HEK293 (cell line): ENCODE measurements at regions not wholly inside any gene's neighbourhood (a gene's known extent, or its start where the extent isn't known, plus 50 kb on each side); places are given as distances from the start of the nearest gene placed in this dataset.

Experiments
- GLI4 ChIP-seq: fragments of 450-650 bp; formaldehyde crosslinking; IDR thresholded peaks from 2 replicates; pipeline ENCODE4 v1.5.1; 2016; ENCODE audit warnings: missing biosample characterization, missing genetic modification characterization
- KLF16 ChIP-seq: fragments of 450-650 bp; formaldehyde crosslinking; IDR thresholded peaks from 2 replicates; pipeline ENCODE4 v1.5.1; 2017; ENCODE audit warnings: missing biosample characterization, missing genetic modification characterization
- SCRT1 ChIP-seq: fragments of 450-650 bp; formaldehyde crosslinking; IDR thresholded peaks from 2 replicates; pipeline ENCODE4 v1.5.1; 2016; ENCODE audit warnings: missing biosample characterization, missing genetic modification characterization, borderline replicate concordance
- ZBTB8A ChIP-seq: fragments of 450-650 bp; formaldehyde crosslinking; IDR thresholded peaks from 2 replicates; pipeline ENCODE4 v1.5.1; 2016; ENCODE audit warnings: missing biosample characterization, missing genetic modification characterization
- ZNF423 ChIP-seq: fragments of 450-650 bp; formaldehyde crosslinking; IDR thresholded peaks from 2 replicates; pipeline ENCODE4 v1.5.1; 2016; ENCODE audit warnings: missing biosample characterization, missing genetic modification characterization
- ZNF521 ChIP-seq: fragments of 450-650 bp; formaldehyde crosslinking; IDR thresholded peaks from 2 replicates; pipeline ENCODE4 v1.5.1; 2017; ENCODE audit warnings: missing biosample characterization, mild to moderate bottlenecking, missing genetic modification characterization
- ZNF571 ChIP-seq: fragments of 450-650 bp; formaldehyde crosslinking; IDR thresholded peaks from 2 replicates; pipeline ENCODE4 v1.5.0; 2017; ENCODE audit warnings: missing biosample characterization, missing genetic modification characterization
- ZNF785 ChIP-seq: fragments of 450-650 bp; formaldehyde crosslinking; IDR thresholded peaks from 2 replicates; pipeline ENCODE4 v1.5.1; 2016; ENCODE audit warnings: missing biosample characterization, missing genetic modification characterization
- ZSCAN16 ChIP-seq: fragments of 450-650 bp; formaldehyde crosslinking; IDR thresholded peaks from 2 replicates; pipeline ENCODE4 v1.5.1; 2016; ENCODE audit warnings: missing biosample characterization, missing genetic modification characterization
- TF ChIP-seq, protein P1 (sequence below): fragments of 450-650 bp; formaldehyde crosslinking; IDR thresholded peaks from 2 replicates; pipeline ENCODE4 v1.5.1; 2016; ENCODE audit warnings: missing biosample characterization, missing genetic modification characterization
- TF ChIP-seq, protein P2 (sequence below): fragments of 450-650 bp; formaldehyde crosslinking; IDR thresholded peaks from 2 replicates; pipeline ENCODE4 v1.5.1; 2016; ENCODE audit warnings: missing biosample characterization, missing genetic modification characterization
- TF ChIP-seq, protein P3 (sequence below): fragments of 450-650 bp; formaldehyde crosslinking; IDR thresholded peaks from 2 replicates; pipeline ENCODE4 v1.5.1; 2016; ENCODE audit warnings: missing biosample characterization, missing genetic modification characterization

DNA sequence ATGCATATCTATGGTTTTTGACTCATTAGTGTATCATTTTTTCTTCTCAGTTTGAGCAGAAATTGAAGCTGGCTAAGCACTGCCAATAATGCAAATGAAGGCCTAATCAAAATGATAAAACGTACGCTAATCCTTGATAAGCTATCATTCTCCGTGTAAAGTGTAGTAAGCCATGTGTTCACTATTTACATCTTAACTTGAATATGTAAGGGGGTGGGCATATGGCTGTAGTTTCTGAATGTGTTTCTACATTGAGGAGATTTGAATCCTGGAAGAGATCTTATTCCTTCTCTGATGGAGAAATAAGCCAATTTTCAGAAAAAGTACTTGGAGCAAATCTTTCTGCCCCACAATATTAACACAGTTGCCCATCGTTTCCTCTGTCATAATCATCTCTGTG, 351.8 kb upstream of the ANO3 start:
- TF ChIP-seq SCRT1 (tag by site-specific recombination) (no peak), ZNF521 (tag by site-specific recombination) (no peak), ZBTB8A (tag by site-specific recombination) (no peak), GLI4 (tag by site-specific recombination) (no peak), ZNF785 (tag by site-specific recombination) (no peak), ZSCAN16 (tag by site-specific recombination) (no peak), ZNF423 (no peak), ZNF571 (tag by site-specific recombination) (no peak), KLF16 (tag by site-specific recombination) (no peak)
- TF ChIP-seq, protein P1, sequence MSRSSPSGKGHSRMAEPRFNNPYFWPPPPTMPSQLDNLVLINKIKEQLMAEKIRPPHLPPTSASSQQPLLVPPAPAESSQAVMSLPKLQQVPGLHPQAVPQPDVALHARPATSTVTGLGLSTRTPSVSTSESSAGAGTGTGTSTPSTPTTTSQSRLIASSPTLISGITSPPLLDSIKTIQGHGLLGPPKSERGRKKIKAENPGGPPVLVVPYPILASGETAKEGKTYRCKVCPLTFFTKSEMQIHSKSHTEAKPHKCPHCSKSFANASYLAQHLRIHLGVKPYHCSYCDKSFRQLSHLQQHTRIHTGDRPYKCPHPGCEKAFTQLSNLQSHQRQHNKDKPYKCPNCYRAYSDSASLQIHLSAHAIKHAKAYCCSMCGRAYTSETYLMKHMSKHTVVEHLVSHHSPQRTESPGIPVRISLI (tag by site-specific recombination), result no peak
- TF ChIP-seq, protein P2, sequence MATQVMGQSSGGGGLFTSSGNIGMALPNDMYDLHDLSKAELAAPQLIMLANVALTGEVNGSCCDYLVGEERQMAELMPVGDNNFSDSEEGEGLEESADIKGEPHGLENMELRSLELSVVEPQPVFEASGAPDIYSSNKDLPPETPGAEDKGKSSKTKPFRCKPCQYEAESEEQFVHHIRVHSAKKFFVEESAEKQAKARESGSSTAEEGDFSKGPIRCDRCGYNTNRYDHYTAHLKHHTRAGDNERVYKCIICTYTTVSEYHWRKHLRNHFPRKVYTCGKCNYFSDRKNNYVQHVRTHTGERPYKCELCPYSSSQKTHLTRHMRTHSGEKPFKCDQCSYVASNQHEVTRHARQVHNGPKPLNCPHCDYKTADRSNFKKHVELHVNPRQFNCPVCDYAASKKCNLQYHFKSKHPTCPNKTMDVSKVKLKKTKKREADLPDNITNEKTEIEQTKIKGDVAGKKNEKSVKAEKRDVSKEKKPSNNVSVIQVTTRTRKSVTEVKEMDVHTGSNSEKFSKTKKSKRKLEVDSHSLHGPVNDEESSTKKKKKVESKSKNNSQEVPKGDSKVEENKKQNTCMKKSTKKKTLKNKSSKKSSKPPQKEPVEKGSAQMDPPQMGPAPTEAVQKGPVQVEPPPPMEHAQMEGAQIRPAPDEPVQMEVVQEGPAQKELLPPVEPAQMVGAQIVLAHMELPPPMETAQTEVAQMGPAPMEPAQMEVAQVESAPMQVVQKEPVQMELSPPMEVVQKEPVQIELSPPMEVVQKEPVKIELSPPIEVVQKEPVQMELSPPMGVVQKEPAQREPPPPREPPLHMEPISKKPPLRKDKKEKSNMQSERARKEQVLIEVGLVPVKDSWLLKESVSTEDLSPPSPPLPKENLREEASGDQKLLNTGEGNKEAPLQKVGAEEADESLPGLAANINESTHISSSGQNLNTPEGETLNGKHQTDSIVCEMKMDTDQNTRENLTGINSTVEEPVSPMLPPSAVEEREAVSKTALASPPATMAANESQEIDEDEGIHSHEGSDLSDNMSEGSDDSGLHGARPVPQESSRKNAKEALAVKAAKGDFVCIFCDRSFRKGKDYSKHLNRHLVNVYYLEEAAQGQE (tag by site-specific recombination), result no peak
- TF ChIP-seq, protein P3, sequence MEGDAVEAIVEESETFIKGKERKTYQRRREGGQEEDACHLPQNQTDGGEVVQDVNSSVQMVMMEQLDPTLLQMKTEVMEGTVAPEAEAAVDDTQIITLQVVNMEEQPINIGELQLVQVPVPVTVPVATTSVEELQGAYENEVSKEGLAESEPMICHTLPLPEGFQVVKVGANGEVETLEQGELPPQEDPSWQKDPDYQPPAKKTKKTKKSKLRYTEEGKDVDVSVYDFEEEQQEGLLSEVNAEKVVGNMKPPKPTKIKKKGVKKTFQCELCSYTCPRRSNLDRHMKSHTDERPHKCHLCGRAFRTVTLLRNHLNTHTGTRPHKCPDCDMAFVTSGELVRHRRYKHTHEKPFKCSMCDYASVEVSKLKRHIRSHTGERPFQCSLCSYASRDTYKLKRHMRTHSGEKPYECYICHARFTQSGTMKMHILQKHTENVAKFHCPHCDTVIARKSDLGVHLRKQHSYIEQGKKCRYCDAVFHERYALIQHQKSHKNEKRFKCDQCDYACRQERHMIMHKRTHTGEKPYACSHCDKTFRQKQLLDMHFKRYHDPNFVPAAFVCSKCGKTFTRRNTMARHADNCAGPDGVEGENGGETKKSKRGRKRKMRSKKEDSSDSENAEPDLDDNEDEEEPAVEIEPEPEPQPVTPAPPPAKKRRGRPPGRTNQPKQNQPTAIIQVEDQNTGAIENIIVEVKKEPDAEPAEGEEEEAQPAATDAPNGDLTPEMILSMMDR (tag by site-specific recombination), result no peak
